ENCODE measurements at regions not wholly inside any gene's neighbourhood (a gene's known extent, or its start where the extent isn't known, plus 50 kb on each side); places are given as distances from the start of the nearest gene placed in this dataset.

DNA sequence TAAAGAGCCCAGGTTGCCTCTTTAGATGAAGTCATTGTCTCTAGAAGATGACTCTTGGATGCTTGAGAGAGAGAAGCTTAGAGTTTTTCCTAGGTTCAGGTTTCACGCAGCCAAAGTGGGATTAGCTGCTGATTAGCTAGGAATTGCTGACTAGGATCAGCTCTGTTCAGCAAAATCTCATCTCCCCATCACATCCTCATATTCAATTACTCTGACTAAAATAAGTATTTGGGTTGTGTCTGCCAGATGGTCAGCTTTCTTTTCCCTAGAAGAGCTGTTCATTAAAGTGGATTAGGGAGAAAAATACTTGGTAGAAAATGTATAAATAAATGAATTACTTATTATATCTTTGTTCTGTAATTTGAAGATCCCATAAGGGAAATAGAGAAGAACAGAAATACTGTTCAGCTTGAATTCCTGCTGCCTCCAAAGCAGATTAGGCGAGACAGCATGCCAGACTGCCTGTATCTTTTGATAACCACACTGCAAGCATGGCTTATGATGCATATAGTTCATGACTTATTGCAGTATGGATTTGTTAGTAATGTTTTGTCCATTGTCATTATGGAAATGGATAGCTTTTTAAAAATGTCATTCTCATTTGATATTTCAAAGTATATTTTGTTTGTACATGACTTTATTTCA lies 184.8 kb upstream of the CD180 start:
- DNase-seq = no peak

GRCh38 chr5:67380431-67380830 lies 183.8 kb upstream of the CD180 start:
- no peak for DNase-seq

GRCh38 chr5:67379753-67380152 lies 183.2 kb upstream of the CD180 start:
- peak; percentile 45 for DNase-seq

DNA sequence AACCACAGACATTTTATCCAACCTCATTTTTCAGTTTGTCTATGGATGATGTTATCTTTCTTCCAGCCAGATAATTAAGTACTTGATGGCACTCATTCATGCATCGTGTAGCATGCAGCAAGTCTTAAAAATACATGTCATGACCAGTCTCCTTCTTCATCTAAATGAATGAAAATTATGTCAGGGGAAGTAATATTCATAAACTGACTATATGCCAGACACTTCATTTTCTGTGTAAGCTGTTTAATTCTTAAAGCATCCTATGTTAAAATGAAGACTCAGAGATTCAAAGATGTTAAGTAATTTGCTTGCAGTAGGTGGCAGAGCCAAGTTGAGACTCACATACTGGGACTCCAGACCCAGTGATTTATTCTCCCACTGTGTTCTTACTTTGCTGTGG lies 181.7 kb upstream of the CD180 start:
- no peak for DNase-seq

- DNase-seq = peak; percentile 59
Observed at GRCh38 chr5:67377631-67378030, 181.0 kb upstream of the CD180 start.

DNA sequence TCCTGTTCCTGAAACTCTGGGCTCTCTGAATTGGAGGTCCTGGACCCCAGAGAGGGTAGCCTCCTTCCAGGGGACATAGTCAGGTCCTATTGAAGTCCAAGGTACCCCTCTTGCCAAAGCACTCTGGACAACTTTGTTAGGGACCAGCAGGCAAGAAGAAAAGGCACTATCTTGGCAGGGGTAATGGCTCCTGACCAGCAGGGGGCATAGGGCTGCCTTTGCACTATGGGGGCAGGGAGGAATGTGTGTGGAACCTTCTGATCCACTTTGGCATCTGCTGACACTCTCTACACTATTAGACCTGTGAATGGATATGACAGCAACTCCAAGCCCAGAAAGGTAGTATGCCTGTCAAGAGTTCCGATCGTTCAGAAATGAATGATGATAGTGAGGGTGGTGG lies 179.0 kb upstream of the CD180 start:
- no peak for DNase-seq

DNA sequence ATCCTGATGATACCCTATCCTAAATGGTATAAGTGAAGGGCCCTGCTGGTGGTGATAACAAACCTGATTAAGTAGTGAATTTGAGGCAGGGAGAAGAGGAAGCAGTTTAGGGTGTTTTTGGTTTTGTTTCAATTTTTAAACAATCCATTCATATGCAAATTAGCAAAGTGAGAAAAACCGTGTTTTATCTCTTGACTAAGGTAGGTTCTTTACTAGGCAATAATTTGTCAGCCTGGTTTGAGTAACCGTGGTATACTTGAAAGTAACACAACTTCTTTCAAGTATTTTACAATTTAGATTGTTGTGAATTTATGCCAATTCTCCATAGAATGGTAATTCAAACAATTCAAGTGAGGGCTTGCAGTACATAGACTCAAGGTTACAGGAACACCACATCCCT lies 177.8 kb upstream of the CD180 start:
- DNase-seq = no peak

- DNase-seq = no peak
Observed at GRCh38 chr5:67373518-67373917, 176.9 kb upstream of the CD180 start.

- DNase-seq = no peak
Observed at GRCh38 chr5:67372887-67373286, 176.3 kb upstream of the CD180 start.

- no peak for DNase-seq
Observed at GRCh38 chr5:67371924-67372323, 175.3 kb upstream of the CD180 start.

GRCh38 chr5:67366691-67367395 lies 170.2 kb upstream of the CD180 start:
- no peak for DNase-seq

- DNase-seq = no peak
Observed at GRCh38 chr5:67366276-67366675, 169.7 kb upstream of the CD180 start.

DNA sequence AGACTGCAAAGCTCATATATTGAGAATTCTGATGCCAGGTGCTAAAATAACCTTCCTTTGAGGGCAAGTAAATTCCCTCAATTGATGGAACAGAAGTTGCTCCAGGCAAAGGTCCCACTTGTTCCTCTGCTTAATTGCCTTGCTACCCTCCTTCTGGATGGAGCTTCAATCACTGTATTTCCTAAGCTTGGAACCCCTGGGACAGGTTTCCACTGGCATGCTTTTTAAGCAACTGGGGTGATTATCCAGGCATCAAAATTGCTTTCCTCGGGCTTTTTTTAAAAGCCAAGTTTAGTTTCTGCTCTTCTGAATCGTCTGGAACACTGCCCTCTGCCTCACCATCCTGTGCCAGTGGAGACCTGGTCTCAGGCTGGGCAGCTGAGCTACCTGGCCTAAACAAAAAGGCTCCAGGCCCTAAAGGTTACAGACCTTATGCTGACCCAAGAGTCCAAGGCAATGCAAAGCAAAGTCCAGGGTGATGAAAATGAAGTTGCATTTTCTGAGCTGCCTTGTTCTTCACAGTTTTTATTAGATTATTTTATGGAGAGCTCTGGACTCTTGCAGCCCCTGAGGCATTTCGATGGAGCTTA lies 167.9 kb upstream of the CD180 start:
- no peak for DNase-seq

GRCh38 chr5:67363963-67364362 lies 167.4 kb upstream of the CD180 start:
- no peak for DNase-seq

DNA sequence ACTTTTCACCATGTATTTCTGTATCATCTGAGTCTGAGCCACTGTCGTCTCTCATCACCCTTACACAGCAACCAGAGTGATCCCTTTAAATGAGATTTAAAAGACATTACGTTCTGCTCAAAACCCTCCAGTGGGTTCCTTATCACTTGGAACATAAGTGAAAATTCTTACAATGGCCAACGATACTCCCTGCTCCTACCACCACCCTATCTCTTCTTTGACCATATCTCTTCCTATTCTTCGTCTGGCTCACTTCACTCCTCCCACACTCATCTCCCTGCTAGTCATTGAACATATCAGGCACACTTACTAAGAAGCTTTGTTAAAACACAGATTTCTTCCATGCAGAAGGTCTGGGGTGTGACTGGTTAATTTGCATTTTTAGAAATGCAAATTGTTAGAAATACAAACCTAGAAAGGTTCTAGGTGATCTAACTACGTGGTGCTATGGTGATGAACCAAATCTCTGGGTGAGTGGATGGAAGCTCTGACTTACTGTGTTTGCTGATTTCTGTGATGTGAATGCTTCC lies 166.6 kb upstream of the CD180 start:
- no peak for DNase-seq

DNA sequence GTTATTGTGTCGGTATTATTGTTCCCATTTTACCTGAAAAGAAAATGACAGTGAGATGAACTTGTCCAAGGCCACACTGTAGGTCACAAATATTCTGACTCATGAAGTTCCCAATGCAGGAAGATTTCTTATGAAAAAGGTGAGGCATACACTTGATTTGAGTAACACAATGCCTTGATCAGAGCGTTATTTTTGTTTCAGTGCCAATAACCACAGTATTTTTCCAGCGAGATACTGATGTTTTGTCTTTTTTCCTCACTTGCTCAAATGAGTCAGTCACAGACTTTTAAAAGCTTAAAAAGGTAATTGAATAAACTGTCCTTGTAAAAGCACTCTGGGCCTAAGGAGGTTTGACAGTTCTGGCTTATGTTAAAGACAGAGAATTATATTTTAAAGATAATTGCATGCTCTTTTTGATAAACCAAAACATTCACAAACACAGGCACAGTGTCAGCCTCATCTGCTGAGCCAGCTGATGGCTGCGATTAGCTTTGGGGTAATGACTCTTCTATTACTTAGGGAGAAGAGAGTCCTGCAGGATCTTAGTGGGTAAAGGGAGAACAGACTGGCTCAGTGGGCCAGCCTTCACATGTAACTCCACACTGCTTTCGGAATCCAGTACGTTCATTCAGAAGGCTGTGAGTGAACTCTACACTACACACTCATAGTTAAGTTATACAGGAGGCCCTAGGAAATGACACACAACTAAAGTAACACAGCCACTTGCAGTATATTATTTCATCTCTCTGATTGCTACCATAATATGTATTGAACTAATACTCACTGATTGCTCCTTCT lies 165.5 kb upstream of the CD180 start:
- no peak for DNase-seq

DNA sequence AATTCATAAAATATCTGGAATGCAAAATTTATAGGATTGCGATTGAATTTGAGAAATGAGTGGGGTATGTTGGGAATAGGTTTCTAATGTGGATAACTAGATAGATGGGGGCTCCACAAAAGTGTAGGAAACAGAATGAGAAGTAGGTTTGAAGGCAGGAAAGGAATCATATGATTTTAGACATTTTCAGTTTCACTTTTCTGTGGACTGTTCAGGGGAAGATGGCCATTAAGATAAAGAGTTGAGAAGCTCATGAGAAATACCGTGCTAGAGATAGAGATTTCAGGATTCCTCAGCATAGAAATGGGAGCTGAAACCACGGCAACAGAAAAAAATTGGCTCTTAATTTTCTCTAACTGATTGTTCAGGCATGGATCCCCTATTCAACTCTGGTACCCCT lies 163.4 kb upstream of the CD180 start:
- DNase-seq = no peak

GRCh38 chr5:67358186-67358585 lies 161.6 kb upstream of the CD180 start:
- DNase-seq = no peak

GRCh38 chr5:67355120-67355713 lies 158.6 kb upstream of the CD180 start:
- peak; percentile 9 for DNase-seq

DNA sequence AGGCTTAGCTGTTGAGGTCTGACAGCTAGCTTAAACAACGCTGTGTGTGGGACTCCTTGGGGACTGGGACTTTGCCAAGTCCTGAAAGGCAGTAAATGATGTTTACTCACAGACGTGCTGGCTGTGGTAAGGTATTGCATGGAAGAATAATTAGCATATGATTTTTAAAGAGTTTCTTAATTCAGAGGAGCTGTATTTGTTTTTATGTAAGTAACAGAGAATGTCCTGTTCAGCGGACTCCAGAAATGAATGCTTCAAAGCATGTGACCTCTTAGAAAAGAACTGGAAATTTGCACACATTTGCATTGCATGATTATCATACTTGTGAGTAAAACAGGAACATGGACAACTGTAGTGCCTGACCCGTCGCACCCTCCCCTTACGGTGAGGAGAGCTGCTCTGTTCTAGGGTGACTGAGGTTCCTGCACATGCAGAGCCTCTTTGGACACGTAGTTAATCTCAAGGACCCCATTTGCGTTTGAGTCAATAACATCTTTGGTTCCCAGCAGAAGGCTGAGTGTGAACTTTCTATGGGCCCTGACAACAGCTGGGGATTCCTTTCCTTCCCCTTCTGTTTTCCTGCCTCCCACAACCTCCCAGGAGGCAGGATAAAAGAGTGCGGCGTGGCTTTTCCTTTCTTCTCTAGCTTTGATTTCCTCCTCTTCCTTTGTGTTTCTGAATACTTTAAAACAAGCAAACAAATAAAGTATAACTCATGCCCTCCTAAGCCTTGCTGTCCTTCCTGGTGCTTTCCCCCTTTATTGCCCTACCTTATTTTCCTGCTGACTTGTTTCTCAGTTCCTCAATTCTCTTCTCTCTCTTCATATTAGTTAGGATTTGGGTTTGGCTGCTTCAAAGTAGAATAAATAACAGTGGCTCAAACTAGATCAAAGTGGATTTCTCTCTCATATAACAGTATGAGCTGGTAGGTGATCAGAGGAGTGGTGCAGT lies 157.2 kb upstream of the CD180 start:
- DNase-seq = peak; percentile 9

GRCh38 chr5:67350618-67351201 lies 154.1 kb upstream of the CD180 start:
- DNase-seq = peak; percentile 49

Measured in retina (tissue), 1 donor.